ENCODE measurements at regions not wholly inside any gene's neighbourhood (a gene's known extent, or its start where the extent isn't known, plus 50 kb on each side); places are given as distances from the start of the nearest gene placed in this dataset.

DNA sequence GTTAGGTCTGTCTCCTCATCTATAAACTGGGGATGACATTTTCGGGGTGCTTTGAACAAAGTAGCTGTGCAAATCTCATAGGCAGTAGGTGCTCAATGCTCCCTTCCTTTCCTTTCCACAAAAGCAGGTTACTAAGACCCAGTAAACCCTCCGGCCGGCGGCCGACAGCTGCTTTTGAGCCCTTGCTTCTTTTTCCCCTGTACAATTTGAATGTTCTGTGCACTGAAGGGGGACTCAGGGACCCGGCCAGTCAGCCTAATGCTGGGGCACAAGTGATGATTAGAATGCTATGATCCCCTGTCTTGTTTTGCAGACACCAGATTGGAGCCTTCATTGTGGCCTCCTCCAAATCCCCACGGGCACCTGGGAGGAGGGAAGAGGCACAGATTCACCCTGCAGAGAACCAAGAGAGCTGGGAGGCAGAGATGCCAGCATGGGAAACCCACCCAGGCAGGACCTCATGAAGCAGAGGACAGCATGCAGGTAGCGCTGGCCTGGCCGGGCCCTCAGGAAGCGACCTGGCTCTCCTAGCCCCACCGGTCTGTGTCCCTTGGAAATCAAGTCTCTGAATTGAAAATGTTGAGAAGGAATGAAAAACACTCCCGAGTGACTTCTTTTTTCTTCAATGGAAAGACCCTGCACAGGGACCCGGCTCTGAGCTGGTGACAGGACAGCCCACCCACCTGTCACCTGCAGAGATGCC is 128.6 kb upstream of the HDAC4 start:
- no peak for TF ChIP-seq CTCF (IDR thresholded peaks at IDR 0.05; ENCODE audit: insufficient read depth, low read length)
- TF ChIP-seq, protein P1, sequence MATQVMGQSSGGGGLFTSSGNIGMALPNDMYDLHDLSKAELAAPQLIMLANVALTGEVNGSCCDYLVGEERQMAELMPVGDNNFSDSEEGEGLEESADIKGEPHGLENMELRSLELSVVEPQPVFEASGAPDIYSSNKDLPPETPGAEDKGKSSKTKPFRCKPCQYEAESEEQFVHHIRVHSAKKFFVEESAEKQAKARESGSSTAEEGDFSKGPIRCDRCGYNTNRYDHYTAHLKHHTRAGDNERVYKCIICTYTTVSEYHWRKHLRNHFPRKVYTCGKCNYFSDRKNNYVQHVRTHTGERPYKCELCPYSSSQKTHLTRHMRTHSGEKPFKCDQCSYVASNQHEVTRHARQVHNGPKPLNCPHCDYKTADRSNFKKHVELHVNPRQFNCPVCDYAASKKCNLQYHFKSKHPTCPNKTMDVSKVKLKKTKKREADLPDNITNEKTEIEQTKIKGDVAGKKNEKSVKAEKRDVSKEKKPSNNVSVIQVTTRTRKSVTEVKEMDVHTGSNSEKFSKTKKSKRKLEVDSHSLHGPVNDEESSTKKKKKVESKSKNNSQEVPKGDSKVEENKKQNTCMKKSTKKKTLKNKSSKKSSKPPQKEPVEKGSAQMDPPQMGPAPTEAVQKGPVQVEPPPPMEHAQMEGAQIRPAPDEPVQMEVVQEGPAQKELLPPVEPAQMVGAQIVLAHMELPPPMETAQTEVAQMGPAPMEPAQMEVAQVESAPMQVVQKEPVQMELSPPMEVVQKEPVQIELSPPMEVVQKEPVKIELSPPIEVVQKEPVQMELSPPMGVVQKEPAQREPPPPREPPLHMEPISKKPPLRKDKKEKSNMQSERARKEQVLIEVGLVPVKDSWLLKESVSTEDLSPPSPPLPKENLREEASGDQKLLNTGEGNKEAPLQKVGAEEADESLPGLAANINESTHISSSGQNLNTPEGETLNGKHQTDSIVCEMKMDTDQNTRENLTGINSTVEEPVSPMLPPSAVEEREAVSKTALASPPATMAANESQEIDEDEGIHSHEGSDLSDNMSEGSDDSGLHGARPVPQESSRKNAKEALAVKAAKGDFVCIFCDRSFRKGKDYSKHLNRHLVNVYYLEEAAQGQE (IDR thresholded peaks at IDR 0.05; ENCODE audit: insufficient replicate concordance, low read depth), result no peak
- no peak for TF ChIP-seq GABPA (IDR thresholded peaks at IDR 0.05; ENCODE audit: low read depth)
- no peak for TF ChIP-seq POLR2AphosphoS5 (IDR thresholded peaks at IDR 0.05; ENCODE audit: low read depth)
- TF ChIP-seq SPI1 (IDR thresholded peaks at IDR 0.05; ENCODE audit: borderline replicate concordance, low read depth), result no peak
